Prostate gland (tissue), 2 donors: ENCODE measurements at regions not wholly inside any gene's neighbourhood (a gene's known extent, or its start where the extent isn't known, plus 50 kb on each side); places are given as distances from the start of the nearest gene placed in this dataset.

Experiments used
- POLR2AphosphoS5 ChIP-seq: sonication (generic); formaldehyde crosslinking; IDR thresholded peaks from one replicate; pipeline ENCODE4 v1.6.1; 2017; ENCODE audit warnings: antibody characterized with exemption
- TF ChIP-seq, protein P1 (sequence below), 4 experiments: fragments of 200-600 bp in 2 of 4; fragments of 450-650 bp in 2 of 4; sonication (generic) in 2 of 4; IDR thresholded peaks; 1 replicate in 3 of 4; 2 replicates in 1 of 4; pipeline ENCODE4 v1.5.1; 2016 to 2019; ENCODE audit warnings: antibody characterized with exemption in 4 of 4, mild to moderate bottlenecking in 2 of 4, moderate library complexity in 2 of 4

- TF ChIP-seq, protein P1, sequence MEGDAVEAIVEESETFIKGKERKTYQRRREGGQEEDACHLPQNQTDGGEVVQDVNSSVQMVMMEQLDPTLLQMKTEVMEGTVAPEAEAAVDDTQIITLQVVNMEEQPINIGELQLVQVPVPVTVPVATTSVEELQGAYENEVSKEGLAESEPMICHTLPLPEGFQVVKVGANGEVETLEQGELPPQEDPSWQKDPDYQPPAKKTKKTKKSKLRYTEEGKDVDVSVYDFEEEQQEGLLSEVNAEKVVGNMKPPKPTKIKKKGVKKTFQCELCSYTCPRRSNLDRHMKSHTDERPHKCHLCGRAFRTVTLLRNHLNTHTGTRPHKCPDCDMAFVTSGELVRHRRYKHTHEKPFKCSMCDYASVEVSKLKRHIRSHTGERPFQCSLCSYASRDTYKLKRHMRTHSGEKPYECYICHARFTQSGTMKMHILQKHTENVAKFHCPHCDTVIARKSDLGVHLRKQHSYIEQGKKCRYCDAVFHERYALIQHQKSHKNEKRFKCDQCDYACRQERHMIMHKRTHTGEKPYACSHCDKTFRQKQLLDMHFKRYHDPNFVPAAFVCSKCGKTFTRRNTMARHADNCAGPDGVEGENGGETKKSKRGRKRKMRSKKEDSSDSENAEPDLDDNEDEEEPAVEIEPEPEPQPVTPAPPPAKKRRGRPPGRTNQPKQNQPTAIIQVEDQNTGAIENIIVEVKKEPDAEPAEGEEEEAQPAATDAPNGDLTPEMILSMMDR (IDR thresholded peaks at IDR 0.05) = no peak
- no peak for TF ChIP-seq POLR2AphosphoS5
Measured at GRCh38 chr22:22386602-22387385, 121.7 kb downstream of the ZNF280B start.
